UCSD-AML1 (cell line): ENCODE measurements at regions not wholly inside any gene's neighbourhood (a gene's known extent, or its start where the extent isn't known, plus 50 kb on each side); places are given as distances from the start of the nearest gene placed in this dataset.
"Not testable (repeated sequence)": the region's sequence is repeated elsewhere in the genome, so short reads cannot be mapped to it uniquely, and the experiment has no call there.

Source experiments
- DNase-seq: peaks from one replicate; lab custom pipeline; 2025; ENCODE audit not compliant: unreplicated experiment; lab: John Stamatoyannopoulos, UW

GRCh38 chr2:16765356-16765755 lies 99.7 kb upstream of the CYRIA start:
- no peak for DNase-seq

- no peak for DNase-seq
Measured at GRCh38 chr2:16764487-16764886, 98.9 kb upstream of the CYRIA start.

GRCh38 chr2:16763493-16763899 lies 97.9 kb upstream of the CYRIA start:
- no peak for DNase-seq

GRCh38 chr2:16763056-16763455 lies 97.4 kb upstream of the CYRIA start:
- no peak for DNase-seq

- no peak for DNase-seq
Measured at GRCh38 chr2:16760426-16760825, 94.8 kb upstream of the CYRIA start.

GRCh38 chr2:16756831-16757644 lies 91.4 kb upstream of the CYRIA start:
- DNase-seq, result peak; percentile 41

- no peak for DNase-seq
Measured at GRCh38 chr2:16755442-16755841, 89.8 kb upstream of the CYRIA start.

- not testable (repeated sequence) for DNase-seq
Measured at GRCh38 chr2:16753025-16753424, 87.4 kb upstream of the CYRIA start.

- not testable (repeated sequence) for DNase-seq
Measured at GRCh38 chr2:16750925-16751214, 85.2 kb upstream of the CYRIA start.

- no peak for DNase-seq
Measured at GRCh38 chr2:16750175-16750924, 84.7 kb upstream of the CYRIA start.

GRCh38 chr2:16748511-16749266 lies 83.1 kb upstream of the CYRIA start:
- DNase-seq, result not testable (repeated sequence)

GRCh38 chr2:16747689-16748088 lies 82.1 kb upstream of the CYRIA start:
- DNase-seq, result no peak

- no peak for DNase-seq
Measured at GRCh38 chr2:16747257-16747656, 81.6 kb upstream of the CYRIA start.

- no peak for DNase-seq
Measured at GRCh38 chr2:16746833-16747232, 81.2 kb upstream of the CYRIA start.

- DNase-seq, result no peak
Measured at GRCh38 chr2:16746329-16746728, 80.7 kb upstream of the CYRIA start.

- DNase-seq, result no peak
Measured at GRCh38 chr2:16745466-16745865, 79.8 kb upstream of the CYRIA start.

- DNase-seq, result no peak
Measured at GRCh38 chr2:16744521-16744920, 78.9 kb upstream of the CYRIA start.

- no peak for DNase-seq
Measured at GRCh38 chr2:16742026-16742425, 76.4 kb upstream of the CYRIA start.

- DNase-seq, result no peak
Measured at GRCh38 chr2:16741498-16741897, 75.9 kb upstream of the CYRIA start.

GRCh38 chr2:16739778-16740581 lies 74.3 kb upstream of the CYRIA start:
- no peak for DNase-seq
